ENCODE measurements at regions not wholly inside any gene's neighbourhood (a gene's known extent, or its start where the extent isn't known, plus 50 kb on each side); places are given as distances from the start of the nearest gene placed in this dataset.

DNA sequence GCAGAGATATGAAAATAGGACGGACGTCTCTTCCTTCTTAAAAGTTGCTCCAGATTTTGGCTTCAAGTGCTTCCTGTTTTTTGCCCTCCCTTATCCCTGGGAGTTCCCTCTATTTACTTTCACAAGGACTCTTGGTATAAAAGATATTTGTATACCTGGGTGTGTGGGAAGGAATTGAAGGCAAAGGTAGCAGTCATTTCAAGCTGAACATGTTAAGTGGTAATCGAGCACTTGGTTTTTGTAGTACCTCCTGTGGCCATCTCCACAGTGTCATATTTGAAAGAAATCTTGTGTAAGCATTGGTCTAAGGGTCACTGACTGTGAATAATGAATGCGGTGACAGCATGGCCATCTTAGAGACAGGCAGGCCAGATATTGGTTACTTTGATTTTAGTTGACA lies 593.6 kb downstream of the MTRR start:
- TF ChIP-seq FOXP2 (optimal IDR thresholded peaks at IDR 0.05; ENCODE audit: borderline replicate concordance, extremely low read depth, extremely low read length, insufficient read depth) (no peak), SIN3A (IDR thresholded peaks at IDR 0.05; ENCODE audit: borderline replicate concordance, insufficient read depth, low read length) (no peak), POLR2AphosphoS5 (IDR thresholded peaks at IDR 0.05; ENCODE audit: low read depth, low read length) (no peak), TAF1 (IDR thresholded peaks at IDR 0.05; ENCODE audit: borderline replicate concordance, insufficient read depth, low read length) (no peak)
- TF ChIP-seq, protein P1, sequence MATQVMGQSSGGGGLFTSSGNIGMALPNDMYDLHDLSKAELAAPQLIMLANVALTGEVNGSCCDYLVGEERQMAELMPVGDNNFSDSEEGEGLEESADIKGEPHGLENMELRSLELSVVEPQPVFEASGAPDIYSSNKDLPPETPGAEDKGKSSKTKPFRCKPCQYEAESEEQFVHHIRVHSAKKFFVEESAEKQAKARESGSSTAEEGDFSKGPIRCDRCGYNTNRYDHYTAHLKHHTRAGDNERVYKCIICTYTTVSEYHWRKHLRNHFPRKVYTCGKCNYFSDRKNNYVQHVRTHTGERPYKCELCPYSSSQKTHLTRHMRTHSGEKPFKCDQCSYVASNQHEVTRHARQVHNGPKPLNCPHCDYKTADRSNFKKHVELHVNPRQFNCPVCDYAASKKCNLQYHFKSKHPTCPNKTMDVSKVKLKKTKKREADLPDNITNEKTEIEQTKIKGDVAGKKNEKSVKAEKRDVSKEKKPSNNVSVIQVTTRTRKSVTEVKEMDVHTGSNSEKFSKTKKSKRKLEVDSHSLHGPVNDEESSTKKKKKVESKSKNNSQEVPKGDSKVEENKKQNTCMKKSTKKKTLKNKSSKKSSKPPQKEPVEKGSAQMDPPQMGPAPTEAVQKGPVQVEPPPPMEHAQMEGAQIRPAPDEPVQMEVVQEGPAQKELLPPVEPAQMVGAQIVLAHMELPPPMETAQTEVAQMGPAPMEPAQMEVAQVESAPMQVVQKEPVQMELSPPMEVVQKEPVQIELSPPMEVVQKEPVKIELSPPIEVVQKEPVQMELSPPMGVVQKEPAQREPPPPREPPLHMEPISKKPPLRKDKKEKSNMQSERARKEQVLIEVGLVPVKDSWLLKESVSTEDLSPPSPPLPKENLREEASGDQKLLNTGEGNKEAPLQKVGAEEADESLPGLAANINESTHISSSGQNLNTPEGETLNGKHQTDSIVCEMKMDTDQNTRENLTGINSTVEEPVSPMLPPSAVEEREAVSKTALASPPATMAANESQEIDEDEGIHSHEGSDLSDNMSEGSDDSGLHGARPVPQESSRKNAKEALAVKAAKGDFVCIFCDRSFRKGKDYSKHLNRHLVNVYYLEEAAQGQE (IDR thresholded peaks at IDR 0.05; ENCODE audit: insufficient read depth in 1 of 2, low read depth in 2 of 2, low read length in 2 of 2) = no peak

DNA sequence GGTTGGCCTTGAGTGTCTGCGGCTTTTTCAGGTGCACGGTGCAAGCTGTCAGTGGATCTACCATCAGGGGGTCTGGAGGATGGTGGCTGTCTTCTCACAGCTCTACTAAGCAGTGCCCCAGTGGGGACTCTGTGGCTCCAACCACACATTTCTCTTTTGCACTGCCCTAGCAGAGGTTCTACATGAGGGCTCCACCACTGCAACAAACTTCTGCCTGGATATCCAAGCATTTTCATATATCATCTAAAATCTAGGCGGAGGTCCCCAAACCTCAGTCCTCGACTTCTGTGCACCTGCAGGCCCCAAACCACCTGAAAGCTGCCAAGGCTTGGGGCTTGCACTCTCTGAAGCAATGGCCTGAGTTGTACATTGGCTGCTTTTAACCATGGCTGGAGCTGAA lies 601.5 kb downstream of the MTRR start:
- TF ChIP-seq TAF1 (IDR thresholded peaks at IDR 0.05; ENCODE audit: borderline replicate concordance, insufficient read depth, low read length) (no peak), FOXP2 (optimal IDR thresholded peaks at IDR 0.05; ENCODE audit: borderline replicate concordance, extremely low read depth, extremely low read length, insufficient read depth) (no peak), POLR2AphosphoS5 (IDR thresholded peaks at IDR 0.05; ENCODE audit: low read depth, low read length) (no peak), SIN3A (IDR thresholded peaks at IDR 0.05; ENCODE audit: borderline replicate concordance, insufficient read depth, low read length) (no peak)
- TF ChIP-seq, protein P1 (IDR thresholded peaks at IDR 0.05; ENCODE audit: insufficient read depth in 1 of 2, low read depth in 2 of 2, low read length in 2 of 2) = no peak

DNA sequence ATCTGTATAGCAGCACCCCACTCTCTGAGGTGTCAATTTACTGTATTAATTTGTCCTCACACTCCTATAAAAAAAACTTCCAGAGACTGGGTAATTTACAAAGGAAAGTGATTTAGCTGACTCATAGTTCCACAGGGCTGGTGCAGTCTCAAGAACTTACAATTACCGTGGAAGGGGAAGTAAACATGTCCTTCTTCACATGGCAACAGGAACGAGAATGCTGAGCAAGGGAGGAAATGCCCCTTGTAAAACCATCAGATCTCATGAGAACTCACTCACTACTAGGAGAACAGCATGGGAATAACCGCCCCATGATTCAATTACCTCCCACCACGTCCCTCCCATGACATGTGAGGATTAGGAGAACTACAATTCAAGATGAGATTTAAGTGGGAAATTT lies 602.6 kb downstream of the MTRR start:
- no peak for TF ChIP-seq SIN3A (IDR thresholded peaks at IDR 0.05; ENCODE audit: borderline replicate concordance, insufficient read depth, low read length)

- no peak for TF ChIP-seq SIN3A (IDR thresholded peaks at IDR 0.05; ENCODE audit: borderline replicate concordance, insufficient read depth, low read length)
- TF ChIP-seq POLR2AphosphoS5 (IDR thresholded peaks at IDR 0.05; ENCODE audit: low read depth, low read length) = no peak
- no peak for TF ChIP-seq FOXP2 (optimal IDR thresholded peaks at IDR 0.05; ENCODE audit: borderline replicate concordance, extremely low read depth, extremely low read length, insufficient read depth)
- TF ChIP-seq, protein P1 (IDR thresholded peaks at IDR 0.05; ENCODE audit: insufficient read depth in 1 of 2, low read depth in 2 of 2, low read length in 2 of 2) = no peak
- TF ChIP-seq TAF1 (IDR thresholded peaks at IDR 0.05; ENCODE audit: borderline replicate concordance, insufficient read depth, low read length) = no peak
Observed at GRCh38 chr5:8473016-8473415, 604.1 kb downstream of the MTRR start.

GRCh38 chr5:8473827-8474568 lies 605.0 kb downstream of the MTRR start:
- TF ChIP-seq FOXP2 (optimal IDR thresholded peaks at IDR 0.05; ENCODE audit: borderline replicate concordance, extremely low read depth, extremely low read length, insufficient read depth) = no peak

GRCh38 chr5:8474569-8474930 lies 605.6 kb downstream of the MTRR start:
- TF ChIP-seq, protein P1 (IDR thresholded peaks at IDR 0.05; ENCODE audit: insufficient read depth in 1 of 2, low read depth in 2 of 2, low read length in 2 of 2) = no peak
- TF ChIP-seq SIN3A (IDR thresholded peaks at IDR 0.05; ENCODE audit: borderline replicate concordance, insufficient read depth, low read length) (no peak), TAF1 (IDR thresholded peaks at IDR 0.05; ENCODE audit: borderline replicate concordance, insufficient read depth, low read length) (no peak), POLR2AphosphoS5 (IDR thresholded peaks at IDR 0.05; ENCODE audit: low read depth, low read length) (no peak), FOXP2 (optimal IDR thresholded peaks at IDR 0.05; ENCODE audit: borderline replicate concordance, extremely low read depth, extremely low read length, insufficient read depth) (no peak)

All from PFSK-1 (cell line).